Osteocyte (in vitro differentiated cells): ENCODE measurements at regions not wholly inside any gene's neighbourhood (a gene's known extent, or its start where the extent isn't known, plus 50 kb on each side); places are given as distances from the start of the nearest gene placed in this dataset.

ENCODE experiments used
- DNase-seq: peaks from one replicate; pipeline ENCODE4 v3.0.0; 2021; ENCODE audit warnings: mixed read lengths; ENCODE audit not compliant: unreplicated experiment; ENCODE audit errors: extremely low spot score
- H3K27ac Mint-ChIP-seq: one replicate; pipeline ENCODE4 v1.8.0; 2021; ENCODE audit warnings: mild to moderate bottlenecking, mixed read lengths; ENCODE audit not compliant: unreplicated experiment
- H3K27me3 Mint-ChIP-seq: one replicate; pipeline ENCODE4 v1.8.0; 2021; ENCODE audit warnings: mixed read lengths; ENCODE audit not compliant: unreplicated experiment
- H3K36me3 Mint-ChIP-seq: one replicate; pipeline ENCODE4 v1.8.0; 2021; ENCODE audit warnings: mixed read lengths; ENCODE audit not compliant: unreplicated experiment
- H3K4me1 Mint-ChIP-seq: one replicate; pipeline ENCODE4 v1.8.0; 2021; ENCODE audit warnings: mixed read lengths; ENCODE audit not compliant: unreplicated experiment
- H3K4me3 Mint-ChIP-seq: one replicate; pipeline ENCODE4 v1.8.0; 2021; ENCODE audit warnings: mild to moderate bottlenecking, moderate library complexity, mixed read lengths; ENCODE audit not compliant: unreplicated experiment
- H3K9me3 Mint-ChIP-seq: one replicate; pipeline ENCODE4 v1.8.0; 2021; ENCODE audit warnings: mixed read lengths; ENCODE audit not compliant: unreplicated experiment
- CTCF ChIP-seq: fragments of 200-600 bp; sonication (generic); IDR thresholded peaks from 2 replicates; pipeline ENCODE4 v1.5.0; 2021; ENCODE audit warnings: antibody characterized with exemption, mild to moderate bottlenecking, moderate library complexity

DNA sequence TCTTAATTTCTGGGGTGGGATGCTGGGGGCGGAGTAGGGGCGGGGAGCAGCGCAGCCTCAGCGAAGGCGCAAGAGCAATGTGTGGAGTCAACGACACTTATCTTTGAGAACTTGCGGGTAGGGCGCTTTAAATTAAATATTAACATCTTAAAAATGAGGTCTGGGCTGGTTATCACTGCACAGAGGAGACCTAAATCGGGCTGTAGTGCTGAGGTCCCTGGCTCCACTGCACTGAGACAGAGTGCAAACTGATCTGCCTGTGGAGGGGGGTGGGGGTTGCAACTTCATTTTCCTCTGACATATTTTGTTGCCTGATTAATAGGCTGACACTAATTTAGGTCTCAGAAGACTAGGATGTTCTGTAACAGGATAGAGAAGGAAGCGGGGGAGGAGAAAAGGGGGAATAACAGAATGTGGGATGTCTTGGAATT lies 253.0 kb upstream of the FANCL start:
- no peak for TF ChIP-seq CTCF
- Mint-ChIP-seq H3K27me3 (peaks cover 3% of the 10 kb centered on the region), H3K36me3 (no peaks in the 10 kb centered on the region), H3K27ac (no peak overlapping the region), H3K9me3 (no peaks in the 10 kb centered on the region), H3K4me1 (no peaks in the 10 kb centered on the region), H3K4me3 (no peak overlapping the region)
- no peak for DNase-seq

DNA sequence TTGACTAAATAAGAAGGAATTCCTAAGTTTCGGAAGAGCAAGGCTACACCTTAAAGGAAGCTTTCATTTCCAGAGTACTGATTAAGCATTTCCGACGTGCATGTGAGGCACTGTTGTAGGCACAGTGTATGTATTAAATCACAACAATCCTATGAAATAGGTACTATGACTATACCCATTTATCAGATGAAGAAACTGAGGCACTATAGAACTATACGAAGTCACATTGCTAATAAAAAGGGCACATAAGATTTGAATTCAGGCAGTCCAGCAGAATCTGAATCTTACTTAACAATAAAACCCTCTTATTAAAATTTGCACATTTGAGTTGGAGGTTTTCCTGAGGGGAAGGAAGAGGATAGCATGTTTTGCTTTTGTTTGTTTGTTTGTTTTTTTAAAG lies 243.5 kb upstream of the FANCL start:
- DNase-seq, result no peak
- H3K4me3 Mint-ChIP-seq, result no peak overlapping the region
- no peaks in the 10 kb centered on the region for H3K9me3 Mint-ChIP-seq
- H3K36me3 Mint-ChIP-seq, result no peaks in the 10 kb centered on the region
- no peaks in the 10 kb centered on the region for H3K4me1 Mint-ChIP-seq
- H3K27ac Mint-ChIP-seq, result no peak overlapping the region
- peaks cover 8% of the 10 kb centered on the region for H3K27me3 Mint-ChIP-seq
- TF ChIP-seq CTCF, result no peak

- no peak overlapping the region for H3K27ac Mint-ChIP-seq
- no peak for DNase-seq
- H3K36me3 Mint-ChIP-seq, result no peaks in the 10 kb centered on the region
- H3K4me1 Mint-ChIP-seq, result no peaks in the 10 kb centered on the region
- H3K4me3 Mint-ChIP-seq, result no peak overlapping the region
- H3K27me3 Mint-ChIP-seq, result peaks cover 11% of the 10 kb centered on the region
- H3K9me3 Mint-ChIP-seq, result no peaks in the 10 kb centered on the region
- TF ChIP-seq CTCF, result no peak
These were observed 243.1 kb upstream of the FANCL start for GRCh38 chr2:58484221-58484620.

DNA sequence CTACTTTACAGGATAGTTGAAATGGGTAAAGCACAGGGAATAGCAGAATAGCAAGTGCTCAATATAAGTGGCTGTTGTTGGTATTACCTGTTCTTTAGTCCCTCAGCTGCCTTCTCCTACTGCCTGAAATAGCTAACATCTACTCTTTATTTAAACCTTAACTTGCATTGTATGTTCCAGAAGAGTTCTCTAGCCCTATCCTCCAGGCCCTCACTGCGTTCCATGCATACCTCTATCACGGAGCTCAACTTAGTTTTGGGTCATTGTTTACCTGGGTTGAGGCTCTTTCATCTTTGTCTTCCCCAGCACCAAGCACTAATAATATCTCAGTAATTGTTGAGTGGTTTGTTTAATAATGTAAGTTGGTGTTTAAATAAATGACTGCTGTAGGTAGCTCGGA lies 242.2 kb upstream of the FANCL start:
- no peak overlapping the region for H3K4me3 Mint-ChIP-seq
- no peak for DNase-seq
- no peaks in the 10 kb centered on the region for H3K4me1 Mint-ChIP-seq
- no peak overlapping the region for H3K27ac Mint-ChIP-seq
- no peaks in the 10 kb centered on the region for H3K9me3 Mint-ChIP-seq
- no peaks in the 10 kb centered on the region for H3K36me3 Mint-ChIP-seq
- peaks cover 16% of the 10 kb centered on the region for H3K27me3 Mint-ChIP-seq
- no peak for TF ChIP-seq CTCF

DNA sequence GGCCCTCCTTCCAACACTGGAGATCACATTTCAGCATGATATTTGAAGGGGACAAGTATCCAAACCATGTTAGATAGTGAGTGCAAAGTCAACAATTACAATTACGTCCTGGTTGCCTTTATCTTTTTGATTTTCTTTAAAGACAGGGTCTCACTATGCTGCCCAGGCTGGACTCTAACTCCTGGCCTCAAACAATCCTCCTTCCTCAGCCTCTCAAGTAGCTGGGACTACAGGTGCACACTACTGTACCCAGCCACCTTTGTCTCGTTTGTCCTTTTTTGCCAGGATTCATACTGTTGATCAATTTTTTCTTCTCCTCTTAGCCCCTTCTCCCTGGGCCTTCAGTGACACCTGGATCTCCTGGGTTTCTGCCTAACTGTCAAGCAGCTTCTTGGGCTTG lies 240.5 kb upstream of the FANCL start:
- Mint-ChIP-seq H3K9me3 (no peaks in the 10 kb centered on the region), H3K27me3 (peaks cover 17% of the 10 kb centered on the region), H3K36me3 (no peaks in the 10 kb centered on the region), H3K27ac (no peak overlapping the region), H3K4me1 (no peaks in the 10 kb centered on the region), H3K4me3 (no peak overlapping the region)
- no peak for DNase-seq
- TF ChIP-seq CTCF, result no peak
